ENCODE measurements at regions not wholly inside any gene's neighbourhood (a gene's known extent, or its start where the extent isn't known, plus 50 kb on each side); places are given as distances from the start of the nearest gene placed in this dataset.

GRCh38 chr18:61019338-61020301 lies 313.6 kb upstream of the CDH20 start:
- H3K4me1 Mint-ChIP-seq (ENCODE audit: low read depth) = no peaks in the 10 kb centered on the region
- no peak for ATAC-seq
- POLR2A ChIA-PET = no interaction called here

GRCh38 chr18:61025596-61025995 lies 307.6 kb upstream of the CDH20 start:
- Mint-ChIP-seq H3K4me1 (ENCODE audit: low read depth) (no peaks in the 10 kb centered on the region), H3K4me3 (no peak overlapping the region), H3K36me3 (ENCODE audit: low read depth) (no peaks in the 10 kb centered on the region), H3K27me3 (ENCODE audit: low read depth) (no peaks in the 10 kb centered on the region), H3K9me3 (ENCODE audit: insufficient read depth) (peaks cover 10% of the 10 kb centered on the region), H3K27ac (no peak overlapping the region)
- ATAC-seq (no peak), DNase-seq (no peak)
- CTCF ChIA-PET = no interaction called here
- POLR2A ChIA-PET = no interaction called here

More at GRCh38 chr18:61019338-61020301, 313.6 kb upstream of the CDH20 start:
- Mint-ChIP-seq H3K36me3 (ENCODE audit: low read depth) (no peaks in the 10 kb centered on the region), H3K9me3 (ENCODE audit: insufficient read depth) (peaks cover 16% of the 10 kb centered on the region), H3K27ac (no peak overlapping the region), H3K27me3 (ENCODE audit: low read depth) (no peaks in the 10 kb centered on the region), H3K4me3 (no peak overlapping the region)
- DNase-seq = no peak
- CTCF ChIA-PET = no interaction called here

- Mint-ChIP-seq H3K27ac (no peak overlapping the region), H3K4me3 (no peak overlapping the region), H3K4me1 (ENCODE audit: low read depth) (no peaks in the 10 kb centered on the region), H3K36me3 (ENCODE audit: low read depth) (no peaks in the 10 kb centered on the region), H3K9me3 (ENCODE audit: insufficient read depth) (peaks cover 4% of the 10 kb centered on the region), H3K27me3 (ENCODE audit: low read depth) (no peaks in the 10 kb centered on the region)
- ATAC-seq (no peak), DNase-seq (no peak)
- POLR2A ChIA-PET = no interaction called here
- CTCF ChIA-PET = no interaction called here
Observed at GRCh38 chr18:61031626-61032025, 301.6 kb upstream of the CDH20 start.

- Mint-ChIP-seq H3K36me3 (ENCODE audit: low read depth) (no peaks in the 10 kb centered on the region), H3K4me3 (no peak overlapping the region), H3K27me3 (ENCODE audit: low read depth) (no peaks in the 10 kb centered on the region), H3K9me3 (ENCODE audit: insufficient read depth) (peaks cover 4% of the 10 kb centered on the region), H3K4me1 (ENCODE audit: low read depth) (no peaks in the 10 kb centered on the region), H3K27ac (no peak overlapping the region)
- CTCF ChIA-PET = no interaction called here
- POLR2A ChIA-PET = no interaction called here
- DNase-seq = no peak
- ATAC-seq = no peak
Observed at GRCh38 chr18:61034580-61034979, 298.6 kb upstream of the CDH20 start.

GRCh38 chr18:61039251-61039650 lies 294.0 kb upstream of the CDH20 start:
- H3K27ac Mint-ChIP-seq = no peak overlapping the region
- H3K9me3 Mint-ChIP-seq (ENCODE audit: insufficient read depth) = no peaks in the 10 kb centered on the region
- ATAC-seq (no peak), DNase-seq (no peak)
- no peaks in the 10 kb centered on the region for H3K36me3 Mint-ChIP-seq (ENCODE audit: low read depth)
- H3K27me3 Mint-ChIP-seq (ENCODE audit: low read depth) = no peaks in the 10 kb centered on the region
- no peaks in the 10 kb centered on the region for H3K4me1 Mint-ChIP-seq (ENCODE audit: low read depth)
- no peak overlapping the region for H3K4me3 Mint-ChIP-seq
- POLR2A ChIA-PET = no interaction called here
- CTCF ChIA-PET = no interaction called here

GRCh38 chr18:61047794-61048193 lies 285.4 kb upstream of the CDH20 start:
- POLR2A ChIA-PET = no interaction called here
- DNase-seq (no peak), ATAC-seq (no peak)
- H3K4me3 Mint-ChIP-seq = no peak overlapping the region
- no peak overlapping the region for H3K27ac Mint-ChIP-seq
- no peaks in the 10 kb centered on the region for H3K4me1 Mint-ChIP-seq (ENCODE audit: low read depth)
- peaks cover 11% of the 10 kb centered on the region for H3K9me3 Mint-ChIP-seq (ENCODE audit: insufficient read depth)
- no peaks in the 10 kb centered on the region for H3K36me3 Mint-ChIP-seq (ENCODE audit: low read depth)
- CTCF ChIA-PET = no interaction called here
- no peaks in the 10 kb centered on the region for H3K27me3 Mint-ChIP-seq (ENCODE audit: low read depth)

GRCh38 chr18:61057443-61057842 lies 275.8 kb upstream of the CDH20 start:
- CTCF ChIA-PET = no interaction called here
- ATAC-seq = no peak
- no peaks in the 10 kb centered on the region for H3K4me1 Mint-ChIP-seq (ENCODE audit: low read depth)

GRCh38 chr18:61062258-61062657 lies 271.0 kb upstream of the CDH20 start:
- H3K27me3 Mint-ChIP-seq (ENCODE audit: low read depth) = no peaks in the 10 kb centered on the region
- DNase-seq (no peak), ATAC-seq (no peak)
- ChIA-PET CTCF (no interaction called here), POLR2A (no interaction called here)
- peaks cover 5% of the 10 kb centered on the region for H3K9me3 Mint-ChIP-seq (ENCODE audit: insufficient read depth)
- no peaks in the 10 kb centered on the region for H3K4me1 Mint-ChIP-seq (ENCODE audit: low read depth)
- no peak overlapping the region for H3K27ac Mint-ChIP-seq
- no peaks in the 10 kb centered on the region for H3K36me3 Mint-ChIP-seq (ENCODE audit: low read depth)
- H3K4me3 Mint-ChIP-seq = no peak overlapping the region

More at GRCh38 chr18:61057443-61057842, 275.8 kb upstream of the CDH20 start:
- H3K4me3 Mint-ChIP-seq = no peak overlapping the region
- POLR2A ChIA-PET = no interaction called here
- no peak overlapping the region for H3K27ac Mint-ChIP-seq
- DNase-seq = no peak
- no peaks in the 10 kb centered on the region for H3K27me3 Mint-ChIP-seq (ENCODE audit: low read depth)
- H3K36me3 Mint-ChIP-seq (ENCODE audit: low read depth) = no peaks in the 10 kb centered on the region
- peaks cover 9% of the 10 kb centered on the region for H3K9me3 Mint-ChIP-seq (ENCODE audit: insufficient read depth)

GRCh38 chr18:61064911-61065310 lies 268.3 kb upstream of the CDH20 start:
- ChIA-PET POLR2A (no interaction called here), CTCF (no interaction called here)
- no peaks in the 10 kb centered on the region for H3K36me3 Mint-ChIP-seq (ENCODE audit: low read depth)
- DNase-seq = no peak
- H3K9me3 Mint-ChIP-seq (ENCODE audit: insufficient read depth) = no peaks in the 10 kb centered on the region
- no peak overlapping the region for H3K27ac Mint-ChIP-seq
- no peaks in the 10 kb centered on the region for H3K27me3 Mint-ChIP-seq (ENCODE audit: low read depth)
- no peaks in the 10 kb centered on the region for H3K4me1 Mint-ChIP-seq (ENCODE audit: low read depth)
- no peak overlapping the region for H3K4me3 Mint-ChIP-seq
- no peak for ATAC-seq

- ChIA-PET CTCF (no interaction called here), POLR2A (no interaction called here)
- Mint-ChIP-seq H3K4me3 (no peak overlapping the region), H3K36me3 (ENCODE audit: low read depth) (no peaks in the 10 kb centered on the region), H3K27me3 (ENCODE audit: low read depth) (no peaks in the 10 kb centered on the region), H3K4me1 (ENCODE audit: low read depth) (no peaks in the 10 kb centered on the region), H3K9me3 (ENCODE audit: insufficient read depth) (peaks cover 7% of the 10 kb centered on the region), H3K27ac (no peak overlapping the region)
- DNase-seq = no peak
- no peak for ATAC-seq
Observed at GRCh38 chr18:61076986-61077385, 256.2 kb upstream of the CDH20 start.

- ChIA-PET POLR2A (no interaction called here), CTCF (interaction anchor here (0.7 kb wide), 1 partner anchor 1777 kb away, joined by 3 read pairs; no protein-coding TSS in a partner anchor)
- Mint-ChIP-seq H3K27me3 (ENCODE audit: low read depth) (no peaks in the 10 kb centered on the region), H3K9me3 (ENCODE audit: insufficient read depth) (peaks cover 7% of the 10 kb centered on the region), H3K4me1 (ENCODE audit: low read depth) (no peaks in the 10 kb centered on the region), H3K27ac (no peak overlapping the region), H3K4me3 (no peak overlapping the region), H3K36me3 (ENCODE audit: low read depth) (no peaks in the 10 kb centered on the region)
- ATAC-seq (no peak), DNase-seq (no peak)
Observed at GRCh38 chr18:61079714-61080113, 253.5 kb upstream of the CDH20 start.

GRCh38 chr18:61080954-61081528 lies 252.2 kb upstream of the CDH20 start:
- H3K4me1 Mint-ChIP-seq (ENCODE audit: low read depth) = no peaks in the 10 kb centered on the region
- DNase-seq = no peak
- H3K4me3 Mint-ChIP-seq = no peak overlapping the region
- CTCF ChIA-PET = no interaction called here
- H3K36me3 Mint-ChIP-seq (ENCODE audit: low read depth) = no peaks in the 10 kb centered on the region
- no peak overlapping the region for H3K27ac Mint-ChIP-seq
- POLR2A ChIA-PET = no interaction called here
- ATAC-seq = no peak
- peaks cover 7% of the 10 kb centered on the region for H3K9me3 Mint-ChIP-seq (ENCODE audit: insufficient read depth)
- H3K27me3 Mint-ChIP-seq (ENCODE audit: low read depth) = no peaks in the 10 kb centered on the region

All from activated CD8-positive, alpha-beta T cell treated with anti-CD3 and anti-CD28 coated beads, Interleukin-2, amount 10 ng/mL, durations not matched to agents 7 days and 5 days (primary cell).